Suprapubic skin (tissue), 4 donors: ENCODE measurements at regions not wholly inside any gene's neighbourhood (a gene's known extent, or its start where the extent isn't known, plus 50 kb on each side); places are given as distances from the start of the nearest gene placed in this dataset.

Experiments
- DNase-seq, 2 donors: peaks; one replicate each; pipeline ENCODE4 v3.0.0-alpha.2; 2019; ENCODE audit warnings: low spot score in 2 of 2
- H3K27ac ChIP-seq: fragments of 200-600 bp; sonication (generic); one replicate; pipeline ENCODE4 v1.5.1; 2019
- H3K27me3 ChIP-seq: fragments of 200-600 bp; sonication (generic); one replicate; pipeline ENCODE4 v1.5.1; 2019
- H3K36me3 ChIP-seq: fragments of 200-600 bp; sonication (generic); one replicate; pipeline ENCODE4 v1.5.1; 2019
- H3K4me1 ChIP-seq: fragments of 200-600 bp; sonication (generic); one replicate; pipeline ENCODE4 v1.5.1; 2019
- H3K4me3 ChIP-seq: fragments of 200-600 bp; sonication (generic); one replicate; pipeline ENCODE4 v1.5.1; 2019; ENCODE audit warnings: mild to moderate bottlenecking
- H3K9me3 ChIP-seq: fragments of 200-600 bp; sonication (generic); one replicate; pipeline ENCODE4 v1.5.1; 2019
- EP300 ChIP-seq: sonication (generic); formaldehyde crosslinking; IDR thresholded peaks from one replicate; pipeline ENCODE4 v1.6.1; 2017; ENCODE audit warnings: antibody characterized with exemption
- POLR2A ChIP-seq, 2 donors: fragments of 450-650 bp; IDR thresholded peaks; one replicate each; pipeline ENCODE4 v1.6.1; 2017; ENCODE audit warnings: antibody characterized with exemption in 2 of 2, mild to moderate bottlenecking in 2 of 2, moderate library complexity in 2 of 2
- POLR2AphosphoS5 ChIP-seq, 3 donors: sonication (generic); formaldehyde crosslinking; IDR thresholded peaks; one replicate each; pipeline ENCODE4 v1.6.1; 2017; ENCODE audit warnings: antibody characterized with exemption in 3 of 3
- WGBS: methylation state at CpG from one replicate; pipeline ENCODE4 v1.1.5; 2018; 5-methylcytosine and 5-hydroxymethylcytosine counted together
- TF ChIP-seq, protein P1 (sequence below), 2 donors: fragments of 200-600 bp in 1 of 2; fragments of 450-650 bp in 1 of 2; sonication (generic) in 1 of 2; IDR thresholded peaks; one replicate each; pipeline ENCODE4 v1.5.1; 2016 to 2019; ENCODE audit warnings: antibody characterized with exemption in 2 of 2, mild to moderate bottlenecking in 1 of 2, moderate library complexity in 1 of 2

DNA sequence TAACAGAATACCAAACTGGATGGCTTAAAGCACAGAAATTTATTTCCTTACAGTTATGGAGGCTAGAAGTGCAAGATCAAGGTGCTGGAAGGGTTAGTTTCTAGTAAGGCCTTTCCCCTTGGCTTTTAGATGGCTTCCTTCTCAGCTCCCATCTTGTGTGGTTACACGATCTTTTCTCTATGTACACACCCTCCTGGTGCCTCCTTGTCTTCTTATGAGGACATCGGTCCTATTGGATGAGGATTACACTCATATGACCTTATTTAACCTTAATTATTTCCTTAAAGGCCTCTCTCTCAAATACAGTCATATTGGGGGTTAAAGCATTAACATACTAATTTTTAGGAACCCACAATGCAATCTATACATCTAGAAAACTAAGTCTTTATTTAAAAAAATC lies 787.9 kb upstream of the GALNTL6 start:
- no peak for DNase-seq
- no peak overlapping the region for H3K4me3 ChIP-seq
- no peaks in the 10 kb centered on the region for H3K27me3 ChIP-seq
- H3K9me3 ChIP-seq: no peaks in the 10 kb centered on the region
- TF ChIP-seq, protein P1, sequence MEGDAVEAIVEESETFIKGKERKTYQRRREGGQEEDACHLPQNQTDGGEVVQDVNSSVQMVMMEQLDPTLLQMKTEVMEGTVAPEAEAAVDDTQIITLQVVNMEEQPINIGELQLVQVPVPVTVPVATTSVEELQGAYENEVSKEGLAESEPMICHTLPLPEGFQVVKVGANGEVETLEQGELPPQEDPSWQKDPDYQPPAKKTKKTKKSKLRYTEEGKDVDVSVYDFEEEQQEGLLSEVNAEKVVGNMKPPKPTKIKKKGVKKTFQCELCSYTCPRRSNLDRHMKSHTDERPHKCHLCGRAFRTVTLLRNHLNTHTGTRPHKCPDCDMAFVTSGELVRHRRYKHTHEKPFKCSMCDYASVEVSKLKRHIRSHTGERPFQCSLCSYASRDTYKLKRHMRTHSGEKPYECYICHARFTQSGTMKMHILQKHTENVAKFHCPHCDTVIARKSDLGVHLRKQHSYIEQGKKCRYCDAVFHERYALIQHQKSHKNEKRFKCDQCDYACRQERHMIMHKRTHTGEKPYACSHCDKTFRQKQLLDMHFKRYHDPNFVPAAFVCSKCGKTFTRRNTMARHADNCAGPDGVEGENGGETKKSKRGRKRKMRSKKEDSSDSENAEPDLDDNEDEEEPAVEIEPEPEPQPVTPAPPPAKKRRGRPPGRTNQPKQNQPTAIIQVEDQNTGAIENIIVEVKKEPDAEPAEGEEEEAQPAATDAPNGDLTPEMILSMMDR (IDR thresholded peaks at IDR 0.05): no peak
- WGBS: 53% methylated on average over 2 of the region's 2 CpGs
- no peak overlapping the region for H3K27ac ChIP-seq
- H3K36me3 ChIP-seq: no peaks in the 10 kb centered on the region
- H3K4me1 ChIP-seq: no peaks in the 10 kb centered on the region

DNA sequence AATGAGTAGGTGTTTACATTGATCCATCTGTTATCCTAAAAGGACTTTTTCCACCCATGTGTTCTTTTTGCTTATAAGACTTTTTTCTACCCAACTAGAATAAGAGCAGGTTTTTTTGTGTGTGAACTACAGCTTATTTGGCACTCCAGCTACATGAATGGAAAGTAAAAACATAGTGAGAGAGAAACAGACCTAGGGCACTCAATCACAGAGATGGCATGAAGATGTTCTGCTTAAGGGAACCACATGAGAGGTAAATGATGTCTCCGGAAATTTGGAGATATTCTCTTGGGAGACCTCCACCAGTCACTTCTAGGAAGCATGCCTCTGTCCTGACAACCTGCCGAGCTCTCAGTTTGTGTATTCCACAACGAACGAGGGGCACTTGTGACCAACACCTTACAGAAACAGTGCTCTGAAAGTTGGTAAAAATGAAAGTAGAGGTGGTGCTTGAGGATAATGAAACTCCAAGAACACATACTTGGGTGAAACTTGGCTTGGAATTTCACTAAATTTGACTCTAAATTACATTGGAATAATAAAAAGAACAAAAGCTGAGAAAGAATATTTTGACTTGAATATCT lies 788.4 kb upstream of the GALNTL6 start:
- 79% methylated on average over 4 of the region's 4 CpGs for WGBS
- no peaks in the 10 kb centered on the region for H3K36me3 ChIP-seq
- no peak for TF ChIP-seq POLR2AphosphoS5 (IDR thresholded peaks at IDR 0.05)
- TF ChIP-seq, protein P1 (IDR thresholded peaks at IDR 0.05): no peak
- TF ChIP-seq EP300: no peak
- TF ChIP-seq POLR2A (IDR thresholded peaks at IDR 0.05): no peak
- no peak for DNase-seq
- no peaks in the 10 kb centered on the region for H3K9me3 ChIP-seq
- no peaks in the 10 kb centered on the region for H3K4me1 ChIP-seq
- H3K27me3 ChIP-seq: no peaks in the 10 kb centered on the region
- H3K27ac ChIP-seq: no peak overlapping the region
- no peak overlapping the region for H3K4me3 ChIP-seq

DNA sequence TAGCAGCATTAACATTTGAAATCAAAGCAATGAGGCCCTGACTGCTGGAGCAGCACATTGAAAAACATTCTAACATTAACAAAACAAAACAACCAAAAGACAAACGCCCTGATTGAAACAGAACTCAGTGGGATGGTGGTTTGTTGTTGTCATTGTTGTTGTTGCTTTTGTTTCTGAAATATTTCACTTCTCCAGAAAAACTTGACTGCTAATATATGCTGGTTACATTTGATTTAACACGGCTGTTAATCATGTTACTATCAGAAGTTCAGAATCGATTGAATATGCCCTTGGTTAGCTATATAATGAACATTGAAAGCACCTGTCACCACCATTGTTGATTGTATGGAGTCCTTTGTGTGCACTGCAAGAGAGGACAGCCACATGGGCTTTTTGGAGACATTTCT lies 790.4 kb upstream of the GALNTL6 start:
- TF ChIP-seq POLR2A (IDR thresholded peaks at IDR 0.05) (no peak), EP300 (no peak), POLR2AphosphoS5 (IDR thresholded peaks at IDR 0.05) (no peak)
- TF ChIP-seq, protein P1 (IDR thresholded peaks at IDR 0.05): no peak
- no peaks in the 10 kb centered on the region for H3K36me3 ChIP-seq
- no peaks in the 10 kb centered on the region for H3K4me1 ChIP-seq
- no peak overlapping the region for H3K27ac ChIP-seq
- no peak for DNase-seq
- H3K9me3 ChIP-seq: no peaks in the 10 kb centered on the region
- no peak overlapping the region for H3K4me3 ChIP-seq
- H3K27me3 ChIP-seq: no peaks in the 10 kb centered on the region
- WGBS: 66% methylated on average over 3 of the region's 3 CpGs

DNA sequence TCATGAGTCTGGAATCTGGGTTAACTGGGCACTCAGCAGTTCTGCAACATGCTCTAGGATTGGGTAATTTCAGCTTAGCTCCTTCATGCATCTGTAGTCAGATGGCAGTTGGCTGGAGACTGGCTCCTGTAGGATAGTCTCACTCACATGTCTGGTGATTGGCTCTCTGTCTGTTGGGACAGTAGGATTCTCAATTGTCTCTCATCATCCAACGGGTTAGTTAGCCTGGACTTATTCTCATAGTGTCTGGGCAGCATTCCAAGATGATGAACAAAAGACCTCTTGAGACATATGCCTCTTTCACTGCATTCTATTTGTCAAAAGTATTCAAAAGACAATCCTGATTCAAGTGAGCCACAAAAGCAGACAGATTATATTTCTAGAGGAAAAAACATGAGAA lies 795.6 kb upstream of the GALNTL6 start:
- Histone ChIP-seq H3K4me3 (no peak overlapping the region), H3K27ac (no peak overlapping the region), H3K36me3 (no peaks in the 10 kb centered on the region), H3K4me1 (no peaks in the 10 kb centered on the region), H3K9me3 (no peaks in the 10 kb centered on the region), H3K27me3 (no peaks in the 10 kb centered on the region)
- TF ChIP-seq EP300 (no peak), POLR2AphosphoS5 (IDR thresholded peaks at IDR 0.05) (no peak)
- TF ChIP-seq, protein P1 (IDR thresholded peaks at IDR 0.05): no peak
- no peak for DNase-seq
- WGBS: 0% methylated on average over 1 of the region's 1 CpG

DNA sequence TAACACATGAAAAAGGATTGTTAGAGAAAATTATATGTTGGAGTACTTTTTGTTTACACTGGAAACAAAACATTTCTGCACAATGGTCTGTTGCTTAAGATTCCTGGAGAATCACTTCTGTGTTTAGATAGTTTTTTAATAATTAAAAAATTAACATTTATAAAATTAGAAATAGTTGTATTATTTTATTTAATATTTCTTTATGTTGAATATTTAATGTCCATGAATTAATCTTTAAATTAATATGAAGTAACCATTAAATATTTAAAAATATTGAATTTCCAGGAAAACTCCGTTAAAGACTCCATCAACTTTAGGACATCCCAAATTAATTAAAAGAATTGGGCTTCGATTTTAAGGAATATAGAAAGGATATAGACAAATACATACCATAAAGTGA lies 797.1 kb upstream of the GALNTL6 start:
- H3K4me3 ChIP-seq: no peak overlapping the region
- 36% methylated on average over 2 of the region's 2 CpGs for WGBS
- no peaks in the 10 kb centered on the region for H3K36me3 ChIP-seq
- no peaks in the 10 kb centered on the region for H3K9me3 ChIP-seq
- DNase-seq: no peak
- H3K27me3 ChIP-seq: no peaks in the 10 kb centered on the region
- H3K27ac ChIP-seq: no peak overlapping the region
- no peaks in the 10 kb centered on the region for H3K4me1 ChIP-seq
- TF ChIP-seq, protein P1 (IDR thresholded peaks at IDR 0.05): no peak
- TF ChIP-seq EP300: no peak
- TF ChIP-seq POLR2AphosphoS5 (IDR thresholded peaks at IDR 0.05): no peak
- no peak for TF ChIP-seq POLR2A (IDR thresholded peaks at IDR 0.05)
